NOMO-1 treated with DMSO at 0.1 percent for 48 hours (cell line): ENCODE measurements at regions not wholly inside any gene's neighbourhood (a gene's known extent, or its start where the extent isn't known, plus 50 kb on each side); places are given as distances from the start of the nearest gene placed in this dataset.
"Not testable (repeated sequence)": the region's sequence is repeated elsewhere in the genome, so short reads cannot be mapped to it uniquely, and the experiment has no call there.

Experiments
- DNase-seq: peaks from one replicate; lab custom pipeline; 2025; ENCODE audit not compliant: unreplicated experiment; lab: John Stamatoyannopoulos, UW

GRCh38 chr2:234166531-234166930 lies 116.0 kb downstream of the SPP2 start:
- no peak for DNase-seq

DNA sequence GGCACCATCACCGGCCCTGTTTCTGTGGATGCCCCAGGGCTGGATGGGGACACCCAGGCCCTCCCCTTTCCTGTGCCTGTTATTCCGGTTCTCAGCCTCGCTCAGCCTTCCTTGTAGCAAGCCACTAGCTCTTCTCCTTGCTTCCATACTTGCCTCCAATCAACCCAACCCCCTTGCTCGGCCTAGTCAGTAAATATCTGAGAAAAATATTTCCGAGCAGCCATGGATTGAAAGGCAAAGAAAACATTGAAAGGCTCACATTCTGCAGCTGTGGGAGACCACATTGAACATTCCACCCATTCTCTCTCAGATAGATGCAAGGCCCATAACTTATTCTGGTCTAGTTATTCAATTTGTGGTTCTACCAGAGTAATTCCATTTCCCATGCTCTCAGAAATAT lies 114.9 kb downstream of the SPP2 start:
- DNase-seq, result no peak

DNA sequence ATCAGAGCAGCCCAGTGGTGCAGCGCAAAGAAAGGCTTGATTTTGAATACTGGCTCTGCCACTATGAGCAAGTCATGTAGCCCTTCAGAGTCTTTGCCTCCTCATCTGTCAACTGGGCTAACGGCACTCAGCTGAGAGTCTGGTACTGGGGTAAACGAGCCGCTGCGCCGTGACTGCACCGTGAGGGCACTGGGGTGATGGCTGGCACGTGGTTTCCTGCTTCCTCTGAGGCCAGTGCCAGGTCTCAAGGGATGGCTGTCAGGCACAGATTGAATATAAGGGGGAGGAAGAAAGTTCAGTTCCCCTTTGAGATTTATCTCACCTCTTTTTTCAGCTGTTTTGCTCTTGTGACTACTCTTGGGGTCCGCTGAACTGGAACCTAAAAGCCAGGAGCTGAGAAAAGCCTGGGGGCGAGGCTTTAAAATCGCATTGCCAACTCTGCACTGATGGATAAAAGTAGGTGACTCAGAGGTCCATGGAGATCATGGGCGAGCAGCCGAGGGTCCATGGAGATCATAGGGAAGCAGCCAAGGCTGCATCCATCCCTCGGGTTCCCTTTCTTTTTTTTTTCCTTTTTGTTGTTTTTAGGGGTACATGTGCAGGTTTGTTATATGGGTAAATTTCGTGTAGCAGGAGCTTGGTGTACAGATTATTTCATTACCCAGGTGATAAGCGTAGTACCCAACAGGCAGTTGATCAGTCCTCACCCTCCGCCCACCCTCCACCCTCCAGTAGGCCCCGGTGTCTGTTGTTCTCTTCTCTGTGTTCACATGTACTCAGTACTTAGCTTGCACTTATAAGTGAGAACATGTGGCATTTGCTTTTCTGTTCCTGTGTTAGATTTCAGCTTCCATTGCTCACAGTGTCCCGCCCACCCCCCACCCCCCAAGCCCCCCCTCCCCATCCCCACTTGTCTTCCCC lies 114.3 kb downstream of the SPP2 start:
- DNase-seq, result no peak

DNA sequence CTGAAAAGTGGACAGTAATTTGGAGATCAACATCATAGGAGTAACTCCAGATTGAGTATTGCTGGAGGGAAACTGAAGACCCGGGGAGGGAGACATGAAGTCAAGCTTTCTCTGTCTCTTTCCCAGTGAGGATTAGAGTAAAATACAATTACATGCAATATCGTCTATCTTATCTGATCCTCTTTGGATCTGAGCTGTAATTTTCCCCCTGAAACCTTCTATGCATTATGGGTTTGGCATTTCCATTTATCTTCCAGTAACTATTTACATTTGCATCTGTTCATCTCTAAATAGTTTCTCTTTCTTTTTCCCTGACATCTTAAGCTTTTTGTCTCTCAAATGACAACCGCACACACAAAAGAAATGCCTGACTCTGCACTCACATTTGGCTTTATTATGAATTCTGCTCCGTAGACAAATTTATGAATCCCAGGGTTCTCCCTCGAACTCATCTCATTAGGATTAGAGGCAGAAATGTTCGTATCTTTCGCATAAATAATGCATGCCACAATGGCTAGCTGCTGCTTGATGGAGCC lies 113.1 kb downstream of the SPP2 start:
- DNase-seq, result no peak

- no peak for DNase-seq
These were observed 112.4 kb downstream of the SPP2 start for GRCh38 chr2:234162861-234163260.

GRCh38 chr2:234161932-234162331 lies 111.4 kb downstream of the SPP2 start:
- no peak for DNase-seq

GRCh38 chr2:234158812-234159211 lies 108.3 kb downstream of the SPP2 start:
- no peak for DNase-seq

DNA sequence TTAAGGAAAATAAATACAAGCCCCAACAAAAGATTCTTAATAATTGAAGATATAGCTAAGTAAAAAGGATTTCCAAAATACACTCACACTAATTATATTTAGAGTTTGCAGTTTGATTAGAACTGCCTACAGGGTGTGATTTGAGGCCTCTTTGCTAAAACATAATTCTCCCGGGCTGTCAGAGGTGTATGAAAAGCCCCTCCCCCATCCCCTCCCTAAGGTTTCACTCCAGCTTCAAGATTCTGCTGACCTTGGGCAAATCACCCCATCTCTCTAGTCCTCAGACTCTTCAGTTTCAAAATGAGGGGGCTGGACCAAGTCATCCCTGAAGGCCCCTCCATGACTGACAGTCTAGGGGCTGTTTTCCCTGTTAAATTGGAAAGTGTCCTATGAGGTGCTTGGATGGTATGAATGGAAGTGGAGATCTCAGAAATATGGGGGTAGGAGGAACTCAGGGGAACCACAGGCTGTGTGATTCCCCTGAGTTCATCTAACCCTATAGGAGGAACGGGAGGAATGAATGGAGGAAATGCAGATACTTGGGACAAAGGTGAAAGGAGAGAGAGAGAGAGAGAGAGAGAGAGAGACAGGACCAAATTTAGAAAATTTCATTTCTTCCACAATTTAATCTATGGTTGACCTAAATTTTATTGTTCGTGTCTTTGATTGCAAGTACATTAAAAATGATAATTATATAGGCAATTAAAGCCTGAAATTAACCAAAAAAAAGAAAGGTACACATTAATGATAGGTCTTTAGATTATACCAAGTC lies 107.5 kb downstream of the SPP2 start:
- DNase-seq, result no peak

DNA sequence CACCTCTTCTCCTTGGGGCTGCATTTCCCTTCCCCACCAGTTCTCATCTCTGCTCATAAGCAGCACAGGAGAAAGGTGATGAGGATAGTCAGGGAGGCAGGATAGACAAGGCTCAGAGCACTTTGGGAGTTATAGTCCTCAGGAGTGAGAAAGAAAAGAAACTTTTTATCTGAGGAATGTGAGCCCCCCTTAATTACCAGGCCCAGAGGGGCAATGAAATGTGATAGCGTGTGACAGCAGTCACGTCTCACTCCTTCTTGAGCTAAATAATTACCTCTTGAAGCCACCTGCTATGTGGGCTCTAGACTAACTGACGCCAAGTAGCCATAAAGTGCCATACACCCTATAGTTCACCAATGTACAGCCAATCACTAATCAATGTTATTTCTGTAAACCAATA lies 105.8 kb downstream of the SPP2 start:
- no peak for DNase-seq

DNA sequence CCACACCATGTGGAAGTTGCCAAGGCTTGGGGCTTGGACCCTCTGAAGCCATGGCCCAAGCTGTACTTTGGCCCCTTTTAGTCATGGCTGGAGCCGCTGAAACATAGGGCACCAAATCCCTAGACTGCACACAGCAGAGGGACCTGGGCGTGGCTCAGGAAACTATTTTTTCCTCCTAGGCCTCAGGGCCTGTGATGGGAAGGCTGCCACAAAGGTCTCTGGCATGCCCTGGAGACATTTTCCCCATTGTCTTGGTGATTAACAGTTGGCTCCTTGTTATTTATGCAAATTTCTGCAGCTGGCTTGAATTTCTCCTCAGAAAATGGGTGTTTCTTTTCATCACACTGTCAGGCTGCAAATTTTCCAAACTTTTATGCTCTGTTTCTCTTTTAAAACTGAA lies 102.3 kb downstream of the SPP2 start:
- DNase-seq, result not testable (repeated sequence)

- no peak for DNase-seq
These were observed 96.9 kb downstream of the SPP2 start for GRCh38 chr2:234147335-234147861.

- DNase-seq, result no peak
These were observed 95.8 kb downstream of the SPP2 start for GRCh38 chr2:234146087-234146826.

DNA sequence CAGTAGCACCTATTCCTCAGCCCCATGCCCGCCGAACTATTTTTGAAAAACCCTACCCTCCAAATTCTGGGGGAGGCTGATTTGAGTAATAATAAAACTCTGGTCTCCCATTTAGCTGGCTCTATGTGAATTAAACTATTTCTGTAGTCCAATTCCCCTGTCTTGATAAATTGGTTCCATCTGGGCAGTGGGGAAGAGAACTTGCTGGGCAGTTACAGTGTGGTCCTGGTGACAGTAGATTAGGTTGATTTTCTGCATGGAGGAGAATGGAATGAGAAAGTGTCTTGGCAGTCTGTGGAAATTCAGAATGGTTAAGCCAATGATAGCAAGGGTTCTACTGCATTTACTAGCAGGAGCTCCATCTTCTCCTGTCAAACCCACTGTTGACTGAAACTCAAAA lies 95.0 kb downstream of the SPP2 start:
- no peak for DNase-seq

- DNase-seq, result no peak
These were observed 94.6 kb downstream of the SPP2 start for GRCh38 chr2:234145057-234145456.

- DNase-seq, result no peak
These were observed 93.4 kb downstream of the SPP2 start for GRCh38 chr2:234143896-234144295.

- DNase-seq, result no peak
These were observed 92.0 kb downstream of the SPP2 start for GRCh38 chr2:234142530-234142929.

- no peak for DNase-seq
These were observed 89.3 kb downstream of the SPP2 start for GRCh38 chr2:234139755-234140154.

DNA sequence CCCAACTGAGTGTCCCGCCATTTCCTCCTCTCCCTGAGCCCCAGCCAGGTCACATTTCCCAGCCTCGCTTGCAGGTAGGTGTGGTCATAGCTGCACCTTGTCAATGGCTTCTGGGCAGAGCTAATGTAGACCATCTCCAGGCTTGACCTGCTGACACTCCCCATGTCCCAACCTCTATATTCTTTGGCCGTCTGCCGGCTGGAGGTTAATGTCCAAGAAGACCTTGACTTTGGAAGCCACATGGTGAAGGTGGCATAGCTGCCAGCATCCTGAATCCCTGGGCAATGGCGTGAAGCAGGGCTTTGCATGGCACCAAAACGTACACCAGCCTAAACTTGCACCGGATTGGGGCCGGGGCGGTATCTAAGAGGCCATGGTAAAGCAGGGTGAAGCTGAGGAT lies 88.3 kb downstream of the SPP2 start:
- no peak for DNase-seq

GRCh38 chr2:234137400-234138014 lies 87.0 kb downstream of the SPP2 start:
- no peak for DNase-seq

DNA sequence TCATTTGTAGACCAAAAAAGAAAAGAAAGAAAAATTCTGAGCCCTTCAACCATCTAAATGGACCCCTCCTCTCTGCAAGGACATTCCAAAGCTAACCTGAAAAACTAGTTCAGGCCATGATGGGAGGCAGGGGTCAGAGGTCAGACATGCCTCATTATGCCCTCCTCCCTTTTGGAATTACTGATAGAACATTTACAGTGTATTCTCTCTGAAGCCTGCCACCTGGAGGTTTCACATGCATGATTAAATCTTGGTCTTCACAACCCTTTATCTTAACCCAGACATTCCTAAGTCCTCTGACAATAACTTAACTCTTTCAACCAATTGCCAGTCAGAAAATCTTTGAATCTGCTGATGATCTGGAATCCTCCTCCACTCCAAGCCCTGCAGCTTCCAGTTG lies 86.0 kb downstream of the SPP2 start:
- DNase-seq, result no peak
